ENCODE measurements at regions not wholly inside any gene's neighbourhood (a gene's known extent, or its start where the extent isn't known, plus 50 kb on each side); places are given as distances from the start of the nearest gene placed in this dataset.

DNA sequence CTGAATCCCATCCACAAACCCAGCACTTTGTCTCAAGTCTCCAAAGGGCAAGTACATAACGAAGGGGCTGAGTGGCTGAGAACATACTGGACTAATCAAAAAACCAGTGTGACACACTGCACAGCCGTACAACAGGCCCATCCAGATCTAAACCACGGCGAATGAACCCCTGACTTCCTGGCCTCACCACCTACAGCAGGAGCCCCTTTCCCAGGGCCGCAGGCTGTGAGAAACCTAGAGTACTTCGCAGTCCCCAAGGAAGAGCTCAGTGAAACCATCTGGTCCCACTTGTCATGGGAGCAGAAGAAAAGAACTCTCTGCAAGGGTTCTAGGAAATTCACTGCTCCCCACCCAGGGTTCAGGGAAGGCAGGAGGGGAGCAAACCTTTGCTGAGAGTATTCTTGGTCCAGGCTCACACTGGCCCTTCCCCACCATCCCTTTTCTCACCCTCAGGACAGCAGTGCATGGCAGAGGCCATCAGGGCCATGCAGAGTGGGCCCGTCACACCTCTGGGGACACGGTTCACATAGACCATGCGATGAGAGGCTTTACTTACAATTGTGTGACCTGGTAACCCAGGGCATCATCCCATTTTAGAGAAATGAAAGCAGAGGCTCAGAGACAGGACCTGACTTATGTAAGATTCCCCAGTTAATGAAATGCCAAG lies 192.8 kb downstream of the BCL11B start:
- H3K4me3 ChIP-seq (replicated peaks; ENCODE audit: insufficient read depth, low read length): no peak overlapping the region

DNA sequence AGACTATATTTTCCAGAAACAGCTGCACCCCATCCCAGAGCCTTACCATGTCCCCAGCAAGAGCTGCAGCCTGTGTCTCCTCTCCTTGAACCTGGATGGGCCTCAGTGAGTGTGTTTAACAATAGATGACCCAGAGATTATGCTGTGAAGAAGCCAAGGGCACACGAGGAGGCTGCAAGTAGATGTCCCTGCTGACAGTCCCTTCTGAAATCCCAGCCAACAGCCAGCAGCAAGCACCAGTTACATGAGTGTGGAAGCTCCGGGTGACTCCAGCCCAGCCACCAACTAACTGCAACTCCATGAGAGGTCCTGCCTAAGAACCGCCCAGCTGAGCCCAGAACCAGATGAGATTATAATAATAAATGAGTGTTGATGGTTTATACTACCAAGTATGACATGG lies 191.7 kb downstream of the BCL11B start:
- DNase-seq (ENCODE audit: low read depth in 1 of 2, low spot score in 1 of 2): no peak
- Histone ChIP-seq H3K27me3 (ENCODE audit: insufficient read depth, poor library complexity, severe bottlenecking) (no peaks in the 10 kb centered on the region), H3K27ac (replicated peaks) (no peak overlapping the region), H3K4me3 (replicated peaks; ENCODE audit: insufficient read depth, low read length) (no peak overlapping the region)
- TF ChIP-seq REST (IDR thresholded peaks at IDR 0.05; ENCODE audit: insufficient replicate concordance, low read depth) (no peak), GABPA (IDR thresholded peaks at IDR 0.05; ENCODE audit: low read depth) (no peak)

More for the DNA sequence above, 192.8 kb downstream of the BCL11B start:
- Histone ChIP-seq H3K27ac (replicated peaks) (no peak overlapping the region), H3K27me3 (ENCODE audit: insufficient read depth, poor library complexity, severe bottlenecking) (no peaks in the 10 kb centered on the region)
- no peak for TF ChIP-seq REST (IDR thresholded peaks at IDR 0.05; ENCODE audit: insufficient replicate concordance, low read depth)
- TF ChIP-seq SPI1 (IDR thresholded peaks at IDR 0.05; ENCODE audit: borderline replicate concordance, low read depth): no peak
- TF ChIP-seq GABPA (IDR thresholded peaks at IDR 0.05; ENCODE audit: low read depth): no peak
- no peak for TF ChIP-seq POLR2AphosphoS5 (IDR thresholded peaks at IDR 0.05; ENCODE audit: low read depth)
- TF ChIP-seq CTCF (IDR thresholded peaks at IDR 0.05; ENCODE audit: insufficient read depth, low read length): no peak
- no peak for DNase-seq (ENCODE audit: low read depth in 1 of 2, low spot score in 1 of 2)

- DNase-seq (ENCODE audit: low read depth in 1 of 2, low spot score in 1 of 2): no peak
- Histone ChIP-seq H3K4me3 (replicated peaks; ENCODE audit: insufficient read depth, low read length) (no peak overlapping the region), H3K27me3 (ENCODE audit: insufficient read depth, poor library complexity, severe bottlenecking) (no peaks in the 10 kb centered on the region), H3K27ac (replicated peaks) (no peak overlapping the region)
- no peak for TF ChIP-seq REST (IDR thresholded peaks at IDR 0.05; ENCODE audit: insufficient replicate concordance, low read depth)
- TF ChIP-seq GABPA (IDR thresholded peaks at IDR 0.05; ENCODE audit: low read depth): no peak
- no peak for TF ChIP-seq CTCF (IDR thresholded peaks at IDR 0.05; ENCODE audit: insufficient read depth, low read length)
- TF ChIP-seq SPI1 (IDR thresholded peaks at IDR 0.05; ENCODE audit: borderline replicate concordance, low read depth): no peak
- TF ChIP-seq POLR2AphosphoS5 (IDR thresholded peaks at IDR 0.05; ENCODE audit: low read depth): no peak
Measured at GRCh38 chr14:99081156-99081765, 190.7 kb downstream of the BCL11B start.
